Limb (tissue), 2 donors: ENCODE measurements at regions not wholly inside any gene's neighbourhood (a gene's known extent, or its start where the extent isn't known, plus 50 kb on each side); places are given as distances from the start of the nearest gene placed in this dataset.
A peak's percentile ranks its signal among the peaks of the same experiment; 100 is the strongest.

ENCODE experiments used
- DNase-seq, 2 donors: peaks; one replicate each; pipeline ENCODE4 v3.0.0-alpha.2; 2016; ENCODE audit errors: extremely low spot score in 2 of 2

- DNase-seq = no peak
Measured at GRCh38 chr15:47824147-47824546, 106.8 kb downstream of the SEMA6D start.

- DNase-seq = no peak
Measured at GRCh38 chr15:47829667-47830066, 112.4 kb downstream of the SEMA6D start.

- DNase-seq = no peak
Measured at GRCh38 chr15:47834093-47834492, 116.8 kb downstream of the SEMA6D start.

- no peak for DNase-seq
Measured at GRCh38 chr15:47839233-47839825, 122.0 kb downstream of the SEMA6D start.

- DNase-seq = no peak
Measured at GRCh38 chr15:47843124-47843663, 125.9 kb downstream of the SEMA6D start.

- DNase-seq = no peak
Measured at GRCh38 chr15:47844437-47844836, 127.1 kb downstream of the SEMA6D start.

GRCh38 chr15:47846128-47846868, 129.0 kb downstream of the SEMA6D start:
- DNase-seq = no peak

GRCh38 chr15:47846876-47847275, 129.6 kb downstream of the SEMA6D start:
- peak in 1 of 2 donors; percentile 31 for DNase-seq

- no peak for DNase-seq
Measured at GRCh38 chr15:47856071-47856470, 138.8 kb downstream of the SEMA6D start.

- no peak for DNase-seq
Measured at GRCh38 chr15:47857014-47857775, 139.9 kb downstream of the SEMA6D start.

GRCh38 chr15:47857776-47858167, 140.5 kb downstream of the SEMA6D start:
- DNase-seq = no peak

- DNase-seq = peak in 1 of 2 donors; percentile 40
Measured at GRCh38 chr15:47861111-47861903, 144.0 kb downstream of the SEMA6D start.

- DNase-seq = no peak
Measured at GRCh38 chr15:47862402-47862801, 145.1 kb downstream of the SEMA6D start.

- peak in 1 of 2 donors; percentile 33 for DNase-seq
Measured at GRCh38 chr15:47866446-47866845, 149.1 kb downstream of the SEMA6D start.

GRCh38 chr15:47870300-47870955, 153.1 kb downstream of the SEMA6D start:
- no peak for DNase-seq

- DNase-seq = no peak
Measured at GRCh38 chr15:47870956-47871625, 153.8 kb downstream of the SEMA6D start.

GRCh38 chr15:47872208-47872607, 154.9 kb downstream of the SEMA6D start:
- no peak for DNase-seq

GRCh38 chr15:47872869-47873432, 155.6 kb downstream of the SEMA6D start:
- no peak for DNase-seq

GRCh38 chr15:47876986-47877385, 159.7 kb downstream of the SEMA6D start:
- no peak for DNase-seq

GRCh38 chr15:47877836-47878235, 160.5 kb downstream of the SEMA6D start:
- no peak for DNase-seq
